A549 (cell line): ENCODE measurements at regions not wholly inside any gene's neighbourhood (a gene's known extent, or its start where the extent isn't known, plus 50 kb on each side); places are given as distances from the start of the nearest gene placed in this dataset.

Experiments
- ATAC-seq, 2 experiments: fragments of 200-7000 bp in 1 of 2; fragments of >200 bp in 1 of 2; cut with Nextera tagmentation in 1 of 2; cut with Tn5 transposase in 1 of 2; 3 replicates each; pipeline versions ENCODE4 v1.8.0 to v1.9.1; 2018 to 2020; ENCODE audit warnings: mild to moderate bottlenecking in 1 of 2, moderate library complexity in 1 of 2
- CTCF ChIA-PET: fragments of 300-600 bp; sonication (Branson Sonifier 250); formaldehyde crosslinking; extraction: SDS; loops from one replicate; lab custom pipeline; 2021; ENCODE audit warnings: antibody characterized with exemption, inconsistent platforms; lab: Yijun Ruan, JAX
- POLR2A ChIA-PET: fragments of 350-600 bp; formaldehyde crosslinking; extraction: SDS; loops from one replicate; lab custom pipeline; 2021; ENCODE audit warnings: antibody characterized with exemption, inconsistent platforms; lab: Yijun Ruan, JAX
- DNase-seq, 2 experiments: peaks; one replicate each; pipeline versions ENCODE4 v3.0.0 to v3.0.0-alpha.2; 2011 to 2016; ENCODE audit warnings: low read depth in 1 of 2, low spot score in 1 of 2
- FAIRE-seq: peaks from 2 replicates; lab custom pipeline; 2011; peaks lifted over from hg19 to GRCh38; lab: Jason Lieb, UNC
- H3K27ac ChIP-seq, 2 experiments: fragments of >200 bp; sonication (Bioruptor Twin); formaldehyde crosslinking; 3 replicates each; pipeline ENCODE4 v1.5.1; 2016 to 2017
- H3K4me1 ChIP-seq: fragments of >200 bp; sonication (Bioruptor Twin); formaldehyde crosslinking; 3 replicates; pipeline ENCODE4 v1.6.1; 2016
- H3K4me2 ChIP-seq: fragments of >200 bp; sonication (Bioruptor Twin); formaldehyde crosslinking; 3 replicates; pipeline ENCODE4 v1.6.1; 2016
- H3K4me3 ChIP-seq: fragments of >200 bp; sonication (Bioruptor Twin); formaldehyde crosslinking; 3 replicates; pipeline ENCODE4 v1.5.1; 2016
- H3K9me3 ChIP-seq: fragments of >200 bp; sonication (Bioruptor Twin); formaldehyde crosslinking; 3 replicates; pipeline ENCODE4 v1.6.1; 2016
- ATOH8 ChIP-seq: fragments of 250-450 bp; sonication (Bioruptor Pico); IDR thresholded peaks from 2 replicates; pipeline ENCODE4 v1.5.0; 2020; ENCODE audit warnings: low read depth, mild to moderate bottlenecking, moderate library complexity
- CEBPB ChIP-seq, 2 experiments: fragments of >200 bp in 1 of 2; sonication (Bioruptor Twin) in 1 of 2; formaldehyde crosslinking in 1 of 2; IDR thresholded peaks; 2 replicates each; pipeline ENCODE4 v1.6.1; 2012 to 2016
- E2F6 ChIP-seq: IDR thresholded peaks from 2 replicates; pipeline ENCODE4 v1.6.1; 2012; ENCODE audit warnings: low read depth, borderline replicate concordance
- EHMT2 ChIP-seq: fragments of 200-600 bp; sonication (generic); IDR thresholded peaks from 2 replicates; pipeline ENCODE4 v1.6.1; 2016; ENCODE audit warnings: antibody characterized with exemption, low read depth, mild to moderate bottlenecking, moderate library complexity
- ESRRA ChIP-seq: fragments of 150-350 bp; IDR thresholded peaks from 2 replicates; pipeline ENCODE4 v1.6.1; 2014; ENCODE audit warnings: mild to moderate bottlenecking, low read length, borderline replicate concordance
- HMGXB4 ChIP-seq: fragments of 250-450 bp; sonication (Bioruptor Pico); IDR thresholded peaks from 2 replicates; pipeline ENCODE4 v1.5.0; 2021; ENCODE audit warnings: mild to moderate bottlenecking, moderate library complexity, borderline replicate concordance
- MAFK ChIP-seq: fragments of 450-650 bp; IDR thresholded peaks from 2 replicates; pipeline ENCODE4 v1.6.1; 2014; ENCODE audit not compliant: partially characterized antibody
- NPAS2 ChIP-seq: fragments of 250-450 bp; sonication (Bioruptor Pico); IDR thresholded peaks from 2 replicates; pipeline ENCODE4 v1.8.0; 2022; ENCODE audit warnings: mild to moderate bottlenecking, moderate library complexity, borderline replicate concordance
- RAD21 ChIP-seq, 2 experiments: fragments of >200 bp in 1 of 2; sonication (Bioruptor Twin) in 1 of 2; formaldehyde crosslinking in 1 of 2; IDR thresholded peaks in 1 of 2; conservative IDR thresholded peaks in 1 of 2; 2 replicates in 1 of 2; 3 replicates in 1 of 2; pipeline ENCODE4 v1.6.1; 2012 to 2018; ENCODE audit warnings: inconsistent platforms in 1 of 2
- RARB ChIP-seq: fragments of 250-450 bp; sonication (Bioruptor Pico); IDR thresholded peaks from 2 replicates; pipeline ENCODE4 v1.8.0; 2021; ENCODE audit warnings: mild to moderate bottlenecking, moderate library complexity
- REST ChIP-seq: fragments of 200-600 bp; sonication (generic); IDR thresholded peaks from 2 replicates; pipeline ENCODE4 v1.6.1; 2016; ENCODE audit warnings: antibody characterized with exemption, mild to moderate bottlenecking, moderate library complexity
- RFX5 ChIP-seq: fragments of 450-650 bp; IDR thresholded peaks from 2 replicates; pipeline ENCODE4 v1.7.1; 2014; ENCODE audit warnings: antibody characterized with exemption, mild to moderate bottlenecking, moderate library complexity
- ZNF302 ChIP-seq: fragments of 250-450 bp; sonication (Bioruptor Pico); IDR thresholded peaks from 2 replicates; pipeline ENCODE4 v1.9.0; 2021; ENCODE audit warnings: inconsistent platforms, mild to moderate bottlenecking, moderate library complexity
- WGBS: methylation state at CpG from one replicate; pipeline ENCODE4 v1.1.6; 2017; ENCODE audit errors: missing lambda C conversion rate; 5-methylcytosine and 5-hydroxymethylcytosine counted together

- TF ChIP-seq HMGXB4 (CRISPR knock-in tag), result no peak
- TF ChIP-seq ZNF302 (CRISPR knock-in tag), result no peak
- TF ChIP-seq, all 56 proteins: peak for 0
- no peak for ATAC-seq
- H3K4me1 ChIP-seq, result no peaks in the 10 kb centered on the region
- no peaks in the 10 kb centered on the region for H3K9me3 ChIP-seq
- no peak overlapping the region for H3K4me2 ChIP-seq
- POLR2A ChIA-PET, result no interaction called here
- DNase-seq, result no peak
- CTCF ChIA-PET, result no interaction called here
- no peak overlapping the region for H3K27ac ChIP-seq
- FAIRE-seq, result no peak
- H3K4me3 ChIP-seq, result no peak overlapping the region
- WGBS, result 24% methylated on average over 6 of the region's 6 CpGs
Observed at GRCh38 chr18:68429111-68429510, 285.8 kb downstream of the TMX3 start.

GRCh38 chr18:68428661-68429060, 286.2 kb downstream of the TMX3 start:
- ATAC-seq (no peak), DNase-seq (no peak), FAIRE-seq (no peak)
- Histone ChIP-seq H3K4me1 (no peaks in the 10 kb centered on the region), H3K27ac (no peak overlapping the region), H3K9me3 (no peaks in the 10 kb centered on the region), H3K4me3 (no peak overlapping the region), H3K4me2 (no peak overlapping the region)
- POLR2A ChIA-PET, result no interaction called here
- 7% methylated on average over 2 of the region's 2 CpGs for WGBS
- TF ChIP-seq ESRRA (no peak), RFX5 (no peak), NPAS2 (no peak), RARB (CRISPR knock-in tag) (no peak)
- CTCF ChIA-PET, result no interaction called here

GRCh38 chr18:68427951-68428401, 286.9 kb downstream of the TMX3 start:
- TF ChIP-seq REST (no peak), RAD21 (conservative IDR thresholded peaks at IDR 0.05 in 1 of 2, IDR thresholded peaks at IDR 0.05 in 1 of 2) (no peak), MAFK (no peak), NPAS2 (no peak), EHMT2 (no peak), CEBPB (IDR thresholded peaks at IDR 0.05) (no peak), ATOH8 (CRISPR knock-in tag) (no peak), E2F6 (no peak)
- H3K27ac ChIP-seq, result no peak overlapping the region
- no peaks in the 10 kb centered on the region for H3K4me1 ChIP-seq
- ATAC-seq (no peak), DNase-seq (no peak), FAIRE-seq (no peak)
- POLR2A ChIA-PET, result no interaction called here
- WGBS, result 3% methylated on average over 2 of the region's 2 CpGs
- CTCF ChIA-PET, result no interaction called here
- H3K9me3 ChIP-seq, result no peaks in the 10 kb centered on the region
- no peak overlapping the region for H3K4me2 ChIP-seq
- no peak overlapping the region for H3K4me3 ChIP-seq
